Suprapubic skin (tissue), 4 donors: ENCODE measurements at regions not wholly inside any gene's neighbourhood (a gene's known extent, or its start where the extent isn't known, plus 50 kb on each side); places are given as distances from the start of the nearest gene placed in this dataset.

Experiments
- DNase-seq, 2 donors: peaks; one replicate each; pipeline ENCODE4 v3.0.0-alpha.2; 2019; ENCODE audit warnings: low spot score in 2 of 2
- H3K27ac ChIP-seq: fragments of 200-600 bp; sonication (generic); one replicate; pipeline ENCODE4 v1.5.1; 2019
- H3K27me3 ChIP-seq: fragments of 200-600 bp; sonication (generic); one replicate; pipeline ENCODE4 v1.5.1; 2019
- H3K36me3 ChIP-seq: fragments of 200-600 bp; sonication (generic); one replicate; pipeline ENCODE4 v1.5.1; 2019
- H3K4me1 ChIP-seq: fragments of 200-600 bp; sonication (generic); one replicate; pipeline ENCODE4 v1.5.1; 2019
- H3K4me3 ChIP-seq: fragments of 200-600 bp; sonication (generic); one replicate; pipeline ENCODE4 v1.5.1; 2019; ENCODE audit warnings: mild to moderate bottlenecking
- H3K9me3 ChIP-seq: fragments of 200-600 bp; sonication (generic); one replicate; pipeline ENCODE4 v1.5.1; 2019
- CTCF ChIP-seq, 2 donors: fragments of 200-600 bp in 1 of 2; fragments of 450-650 bp in 1 of 2; sonication (generic) in 1 of 2; IDR thresholded peaks; one replicate each; pipeline ENCODE4 v1.5.1; 2016 to 2019; ENCODE audit warnings: antibody characterized with exemption in 2 of 2, mild to moderate bottlenecking in 1 of 2, moderate library complexity in 1 of 2
- EP300 ChIP-seq: sonication (generic); formaldehyde crosslinking; IDR thresholded peaks from one replicate; pipeline ENCODE4 v1.6.1; 2017; ENCODE audit warnings: antibody characterized with exemption
- POLR2A ChIP-seq, 2 donors: fragments of 450-650 bp; IDR thresholded peaks; one replicate each; pipeline ENCODE4 v1.6.1; 2017; ENCODE audit warnings: antibody characterized with exemption in 2 of 2, mild to moderate bottlenecking in 2 of 2, moderate library complexity in 2 of 2
- POLR2AphosphoS5 ChIP-seq, 3 donors: sonication (generic); formaldehyde crosslinking; IDR thresholded peaks; one replicate each; pipeline ENCODE4 v1.6.1; 2017; ENCODE audit warnings: antibody characterized with exemption in 3 of 3
- WGBS: methylation state at CpG from one replicate; pipeline ENCODE4 v1.1.5; 2018; 5-methylcytosine and 5-hydroxymethylcytosine counted together

GRCh38 chr20:20895537-20895936 is 183.1 kb upstream of the RALGAPA2 start:
- DNase-seq = no peak
- no peaks in the 10 kb centered on the region for H3K9me3 ChIP-seq
- no peak overlapping the region for H3K27ac ChIP-seq
- H3K36me3 ChIP-seq = no peaks in the 10 kb centered on the region
- 93% methylated on average over 12 of the region's 12 CpGs for WGBS
- TF ChIP-seq POLR2A (IDR thresholded peaks at IDR 0.05) = no peak
- no peak for TF ChIP-seq EP300
- TF ChIP-seq CTCF (IDR thresholded peaks at IDR 0.05) = no peak
- H3K4me3 ChIP-seq = no peak overlapping the region
- no peaks in the 10 kb centered on the region for H3K4me1 ChIP-seq
- H3K27me3 ChIP-seq = peaks cover 7% of the 10 kb centered on the region

GRCh38 chr20:20894753-20895152 is 182.3 kb upstream of the RALGAPA2 start:
- Histone ChIP-seq H3K4me3 (no peak overlapping the region), H3K36me3 (no peaks in the 10 kb centered on the region), H3K4me1 (no peaks in the 10 kb centered on the region), H3K9me3 (no peaks in the 10 kb centered on the region), H3K27ac (no peak overlapping the region), H3K27me3 (peaks cover 10% of the 10 kb centered on the region)
- DNase-seq = no peak
- WGBS = 54% methylated on average over 13 of the region's 13 CpGs
- no peak for TF ChIP-seq EP300
- no peak for TF ChIP-seq POLR2AphosphoS5 (IDR thresholded peaks at IDR 0.05)

- DNase-seq = no peak
- WGBS = 47% methylated on average over 3 of the region's 3 CpGs
- H3K9me3 ChIP-seq = no peaks in the 10 kb centered on the region
- no peak overlapping the region for H3K4me3 ChIP-seq
- H3K27me3 ChIP-seq = peaks cover 10% of the 10 kb centered on the region
- TF ChIP-seq EP300 (no peak), POLR2A (IDR thresholded peaks at IDR 0.05) (no peak), POLR2AphosphoS5 (IDR thresholded peaks at IDR 0.05) (no peak), CTCF (IDR thresholded peaks at IDR 0.05) (no peak)
- no peaks in the 10 kb centered on the region for H3K36me3 ChIP-seq
- no peak overlapping the region for H3K27ac ChIP-seq
- no peaks in the 10 kb centered on the region for H3K4me1 ChIP-seq
Observed at GRCh38 chr20:20894280-20894679, 181.8 kb upstream of the RALGAPA2 start.

GRCh38 chr20:20892328-20892727 is 179.9 kb upstream of the RALGAPA2 start:
- no peak for DNase-seq
- H3K4me1 ChIP-seq = no peaks in the 10 kb centered on the region
- TF ChIP-seq EP300 (no peak), POLR2AphosphoS5 (IDR thresholded peaks at IDR 0.05) (no peak), POLR2A (IDR thresholded peaks at IDR 0.05) (no peak), CTCF (IDR thresholded peaks at IDR 0.05) (no peak)
- 62% methylated on average over 4 of the region's 5 CpGs for WGBS
- peaks cover 19% of the 10 kb centered on the region for H3K27me3 ChIP-seq
- no peaks in the 10 kb centered on the region for H3K36me3 ChIP-seq
- H3K27ac ChIP-seq = no peak overlapping the region
- H3K4me3 ChIP-seq = no peak overlapping the region
- no peaks in the 10 kb centered on the region for H3K9me3 ChIP-seq

- Histone ChIP-seq H3K36me3 (no peaks in the 10 kb centered on the region), H3K27ac (no peak overlapping the region), H3K4me1 (no peaks in the 10 kb centered on the region), H3K9me3 (no peaks in the 10 kb centered on the region), H3K27me3 (peaks cover 20% of the 10 kb centered on the region), H3K4me3 (no peak overlapping the region)
- DNase-seq = no peak
- TF ChIP-seq CTCF (IDR thresholded peaks at IDR 0.05) (no peak), POLR2A (IDR thresholded peaks at IDR 0.05) (no peak), POLR2AphosphoS5 (IDR thresholded peaks at IDR 0.05) (no peak), EP300 (no peak)
- 76% methylated on average over 6 of the region's 6 CpGs for WGBS
Observed at GRCh38 chr20:20890751-20891150, 178.3 kb upstream of the RALGAPA2 start.

GRCh38 chr20:20888936-20889335 is 176.5 kb upstream of the RALGAPA2 start:
- DNase-seq = no peak
- Histone ChIP-seq H3K4me3 (no peak overlapping the region), H3K36me3 (no peaks in the 10 kb centered on the region), H3K27me3 (peaks cover 20% of the 10 kb centered on the region), H3K4me1 (no peaks in the 10 kb centered on the region), H3K9me3 (no peaks in the 10 kb centered on the region), H3K27ac (no peak overlapping the region)
- no peak for TF ChIP-seq EP300
- no peak for TF ChIP-seq POLR2AphosphoS5 (IDR thresholded peaks at IDR 0.05)
- TF ChIP-seq POLR2A (IDR thresholded peaks at IDR 0.05) = no peak
- TF ChIP-seq CTCF (IDR thresholded peaks at IDR 0.05) = no peak
- WGBS = 64% methylated on average over 8 of the region's 8 CpGs
